GM23338 (cell line): ENCODE measurements at regions not wholly inside any gene's neighbourhood (a gene's known extent, or its start where the extent isn't known, plus 50 kb on each side); places are given as distances from the start of the nearest gene placed in this dataset.

Experiments used
- CREB1 ChIP-seq: fragments of 250-450 bp; sonication (Bioruptor Pico); IDR thresholded peaks from 2 replicates; pipeline ENCODE4 v1.5.0; 2020; ENCODE audit warnings: low read depth, mild to moderate bottlenecking, moderate library complexity
- EZH2 ChIP-seq: fragments of 200-600 bp; sonication (generic); IDR thresholded peaks from one replicate; pipeline ENCODE4 v1.8.0; 2017; ENCODE audit warnings: antibody characterized with exemption, mild to moderate bottlenecking, low read depth; ENCODE audit not compliant: unreplicated experiment
- EZH2phosphoT487 ChIP-seq: fragments of 200-600 bp; sonication (generic); IDR thresholded peaks from one replicate; pipeline ENCODE4 v1.8.1; 2018; ENCODE audit warnings: antibody characterized with exemption; ENCODE audit not compliant: unreplicated experiment
- JUNB ChIP-seq: IDR thresholded peaks from one replicate; pipeline ENCODE4 v1.6.1; 2016; ENCODE audit warnings: antibody characterized with exemption; ENCODE audit not compliant: unreplicated experiment
- POLR2AphosphoS5 ChIP-seq: IDR thresholded peaks from 2 replicates; pipeline ENCODE4 v1.6.1; 2016; ENCODE audit warnings: antibody characterized with exemption, low read depth
- TF ChIP-seq, protein P1 (sequence below), 2 experiments: fragments of 200-600 bp in 1 of 2; sonication (generic) in 1 of 2; conservative IDR thresholded peaks; 2 replicates each; pipeline versions ENCODE4 v1.5.1 to v1.6.1; 2016 to 2017; ENCODE audit warnings: antibody characterized with exemption in 2 of 2, low read depth in 2 of 2, mild to moderate bottlenecking in 2 of 2, moderate library complexity in 1 of 2
- TF ChIP-seq, protein P2 (sequence below): fragments of 250-450 bp; sonication (Bioruptor Pico); IDR thresholded peaks from 2 replicates; pipeline ENCODE4 v1.5.0; 2020; ENCODE audit warnings: mild to moderate bottlenecking, moderate library complexity
- TF ChIP-seq, protein P3 (sequence below): IDR thresholded peaks from one replicate; pipeline ENCODE4 v1.6.1; 2018; ENCODE audit warnings: antibody characterized with exemption; ENCODE audit not compliant: unreplicated experiment

DNA sequence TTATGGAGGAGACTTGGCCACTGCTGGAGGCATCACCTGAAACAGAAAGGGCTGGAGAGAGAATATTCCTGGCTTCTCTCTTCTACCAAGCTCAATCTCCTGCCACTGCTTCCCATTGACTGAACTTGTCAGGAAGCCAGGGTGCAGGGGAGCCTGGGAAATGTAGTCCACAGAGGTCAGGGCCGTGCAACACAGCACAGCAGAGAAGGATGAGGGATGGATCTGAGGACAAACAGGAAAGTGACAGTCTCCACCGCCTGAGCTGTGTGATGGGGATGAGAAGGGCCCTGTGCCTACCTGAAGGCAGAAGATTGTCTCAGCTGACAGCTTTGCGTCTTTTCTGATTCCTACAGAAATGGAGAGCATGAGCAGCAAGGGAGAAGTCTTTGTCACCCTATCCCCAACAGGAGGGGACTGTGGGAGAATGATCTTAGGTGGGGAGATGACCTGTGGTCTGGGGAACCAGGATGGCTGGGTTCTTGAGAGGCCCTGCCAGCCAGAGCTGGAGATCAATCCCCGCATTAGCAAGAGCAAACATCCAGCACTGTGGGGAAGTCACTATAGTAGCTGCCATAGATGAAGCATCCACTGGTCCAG, 114.2 kb downstream of the SNX5 start:
- TF ChIP-seq, protein P1, sequence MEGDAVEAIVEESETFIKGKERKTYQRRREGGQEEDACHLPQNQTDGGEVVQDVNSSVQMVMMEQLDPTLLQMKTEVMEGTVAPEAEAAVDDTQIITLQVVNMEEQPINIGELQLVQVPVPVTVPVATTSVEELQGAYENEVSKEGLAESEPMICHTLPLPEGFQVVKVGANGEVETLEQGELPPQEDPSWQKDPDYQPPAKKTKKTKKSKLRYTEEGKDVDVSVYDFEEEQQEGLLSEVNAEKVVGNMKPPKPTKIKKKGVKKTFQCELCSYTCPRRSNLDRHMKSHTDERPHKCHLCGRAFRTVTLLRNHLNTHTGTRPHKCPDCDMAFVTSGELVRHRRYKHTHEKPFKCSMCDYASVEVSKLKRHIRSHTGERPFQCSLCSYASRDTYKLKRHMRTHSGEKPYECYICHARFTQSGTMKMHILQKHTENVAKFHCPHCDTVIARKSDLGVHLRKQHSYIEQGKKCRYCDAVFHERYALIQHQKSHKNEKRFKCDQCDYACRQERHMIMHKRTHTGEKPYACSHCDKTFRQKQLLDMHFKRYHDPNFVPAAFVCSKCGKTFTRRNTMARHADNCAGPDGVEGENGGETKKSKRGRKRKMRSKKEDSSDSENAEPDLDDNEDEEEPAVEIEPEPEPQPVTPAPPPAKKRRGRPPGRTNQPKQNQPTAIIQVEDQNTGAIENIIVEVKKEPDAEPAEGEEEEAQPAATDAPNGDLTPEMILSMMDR (conservative IDR thresholded peaks at IDR 0.05; ENCODE audit: low read depth in 2 of 2) = no peak
- no peak for TF ChIP-seq POLR2AphosphoS5
- TF ChIP-seq, protein P2, sequence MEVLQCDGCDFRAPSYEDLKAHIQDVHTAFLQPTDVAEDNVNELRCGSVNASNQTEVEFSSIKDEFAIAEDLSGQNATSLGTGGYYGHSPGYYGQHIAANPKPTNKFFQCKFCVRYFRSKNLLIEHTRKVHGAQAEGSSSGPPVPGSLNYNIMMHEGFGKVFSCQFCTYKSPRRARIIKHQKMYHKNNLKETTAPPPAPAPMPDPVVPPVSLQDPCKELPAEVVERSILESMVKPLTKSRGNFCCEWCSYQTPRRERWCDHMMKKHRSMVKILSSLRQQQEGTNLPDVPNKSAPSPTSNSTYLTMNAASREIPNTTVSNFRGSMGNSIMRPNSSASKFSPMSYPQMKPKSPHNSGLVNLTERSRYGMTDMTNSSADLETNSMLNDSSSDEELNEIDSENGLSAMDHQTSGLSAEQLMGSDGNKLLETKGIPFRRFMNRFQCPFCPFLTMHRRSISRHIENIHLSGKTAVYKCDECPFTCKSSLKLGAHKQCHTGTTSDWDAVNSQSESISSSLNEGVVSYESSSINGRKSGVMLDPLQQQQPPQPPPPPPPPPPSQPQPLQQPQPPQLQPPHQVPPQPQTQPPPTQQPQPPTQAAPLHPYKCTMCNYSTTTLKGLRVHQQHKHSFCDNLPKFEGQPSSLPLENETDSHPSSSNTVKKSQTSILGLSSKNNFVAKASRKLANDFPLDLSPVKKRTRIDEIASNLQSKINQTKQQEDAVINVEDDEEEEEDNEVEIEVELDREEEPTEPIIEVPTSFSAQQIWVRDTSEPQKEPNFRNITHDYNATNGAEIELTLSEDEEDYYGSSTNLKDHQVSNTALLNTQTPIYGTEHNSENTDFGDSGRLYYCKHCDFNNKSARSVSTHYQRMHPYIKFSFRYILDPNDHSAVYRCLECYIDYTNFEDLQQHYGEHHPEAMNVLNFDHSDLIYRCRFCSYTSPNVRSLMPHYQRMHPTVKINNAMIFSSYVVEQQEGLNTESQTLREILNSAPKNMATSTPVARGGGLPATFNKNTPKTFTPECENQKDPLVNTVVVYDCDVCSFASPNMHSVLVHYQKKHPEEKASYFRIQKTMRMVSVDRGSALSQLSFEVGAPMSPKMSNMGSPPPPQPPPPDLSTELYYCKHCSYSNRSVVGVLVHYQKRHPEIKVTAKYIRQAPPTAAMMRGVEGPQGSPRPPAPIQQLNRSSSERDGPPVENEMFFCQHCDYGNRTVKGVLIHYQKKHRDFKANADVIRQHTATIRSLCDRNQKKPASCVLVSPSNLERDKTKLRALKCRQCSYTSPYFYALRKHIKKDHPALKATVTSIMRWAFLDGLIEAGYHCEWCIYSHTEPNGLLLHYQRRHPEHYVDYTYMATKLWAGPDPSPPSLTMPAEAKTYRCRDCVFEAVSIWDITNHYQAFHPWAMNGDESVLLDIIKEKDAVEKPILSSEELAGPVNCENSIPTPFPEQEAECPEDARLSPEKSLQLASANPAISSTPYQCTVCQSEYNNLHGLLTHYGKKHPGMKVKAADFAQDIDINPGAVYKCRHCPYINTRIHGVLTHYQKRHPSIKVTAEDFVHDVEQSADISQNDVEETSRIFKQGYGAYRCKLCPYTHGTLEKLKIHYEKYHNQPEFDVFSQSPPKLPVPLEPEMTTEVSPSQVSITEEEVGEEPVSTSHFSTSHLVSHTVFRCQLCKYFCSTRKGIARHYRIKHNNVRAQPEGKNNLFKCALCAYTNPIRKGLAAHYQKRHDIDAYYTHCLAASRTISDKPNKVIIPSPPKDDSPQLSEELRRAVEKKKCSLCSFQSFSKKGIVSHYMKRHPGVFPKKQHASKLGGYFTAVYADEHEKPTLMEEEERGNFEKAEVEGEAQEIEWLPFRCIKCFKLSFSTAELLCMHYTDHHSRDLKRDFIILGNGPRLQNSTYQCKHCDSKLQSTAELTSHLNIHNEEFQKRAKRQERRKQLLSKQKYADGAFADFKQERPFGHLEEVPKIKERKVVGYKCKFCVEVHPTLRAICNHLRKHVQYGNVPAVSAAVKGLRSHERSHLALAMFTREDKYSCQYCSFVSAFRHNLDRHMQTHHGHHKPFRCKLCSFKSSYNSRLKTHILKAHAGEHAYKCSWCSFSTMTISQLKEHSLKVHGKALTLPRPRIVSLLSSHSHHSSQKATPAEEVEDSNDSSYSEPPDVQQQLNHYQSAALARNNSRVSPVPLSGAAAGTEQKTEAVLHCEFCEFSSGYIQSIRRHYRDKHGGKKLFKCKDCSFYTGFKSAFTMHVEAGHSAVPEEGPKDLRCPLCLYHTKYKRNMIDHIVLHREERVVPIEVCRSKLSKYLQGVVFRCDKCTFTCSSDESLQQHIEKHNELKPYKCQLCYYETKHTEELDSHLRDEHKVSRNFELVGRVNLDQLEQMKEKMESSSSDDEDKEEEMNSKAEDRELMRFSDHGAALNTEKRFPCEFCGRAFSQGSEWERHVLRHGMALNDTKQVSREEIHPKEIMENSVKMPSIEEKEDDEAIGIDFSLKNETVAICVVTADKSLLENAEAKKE (CRISPR knock-in tag) = no peak
- TF ChIP-seq, protein P3, sequence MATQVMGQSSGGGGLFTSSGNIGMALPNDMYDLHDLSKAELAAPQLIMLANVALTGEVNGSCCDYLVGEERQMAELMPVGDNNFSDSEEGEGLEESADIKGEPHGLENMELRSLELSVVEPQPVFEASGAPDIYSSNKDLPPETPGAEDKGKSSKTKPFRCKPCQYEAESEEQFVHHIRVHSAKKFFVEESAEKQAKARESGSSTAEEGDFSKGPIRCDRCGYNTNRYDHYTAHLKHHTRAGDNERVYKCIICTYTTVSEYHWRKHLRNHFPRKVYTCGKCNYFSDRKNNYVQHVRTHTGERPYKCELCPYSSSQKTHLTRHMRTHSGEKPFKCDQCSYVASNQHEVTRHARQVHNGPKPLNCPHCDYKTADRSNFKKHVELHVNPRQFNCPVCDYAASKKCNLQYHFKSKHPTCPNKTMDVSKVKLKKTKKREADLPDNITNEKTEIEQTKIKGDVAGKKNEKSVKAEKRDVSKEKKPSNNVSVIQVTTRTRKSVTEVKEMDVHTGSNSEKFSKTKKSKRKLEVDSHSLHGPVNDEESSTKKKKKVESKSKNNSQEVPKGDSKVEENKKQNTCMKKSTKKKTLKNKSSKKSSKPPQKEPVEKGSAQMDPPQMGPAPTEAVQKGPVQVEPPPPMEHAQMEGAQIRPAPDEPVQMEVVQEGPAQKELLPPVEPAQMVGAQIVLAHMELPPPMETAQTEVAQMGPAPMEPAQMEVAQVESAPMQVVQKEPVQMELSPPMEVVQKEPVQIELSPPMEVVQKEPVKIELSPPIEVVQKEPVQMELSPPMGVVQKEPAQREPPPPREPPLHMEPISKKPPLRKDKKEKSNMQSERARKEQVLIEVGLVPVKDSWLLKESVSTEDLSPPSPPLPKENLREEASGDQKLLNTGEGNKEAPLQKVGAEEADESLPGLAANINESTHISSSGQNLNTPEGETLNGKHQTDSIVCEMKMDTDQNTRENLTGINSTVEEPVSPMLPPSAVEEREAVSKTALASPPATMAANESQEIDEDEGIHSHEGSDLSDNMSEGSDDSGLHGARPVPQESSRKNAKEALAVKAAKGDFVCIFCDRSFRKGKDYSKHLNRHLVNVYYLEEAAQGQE = no peak
- no peak for TF ChIP-seq JUNB
- no peak for TF ChIP-seq EZH2
- TF ChIP-seq CREB1 (CRISPR knock-in tag) = no peak; the same call in 1 of the 2 replicates
- TF ChIP-seq EZH2phosphoT487 = no peak
